OCI-LY1 (cell line): ENCODE measurements at regions not wholly inside any gene's neighbourhood (a gene's known extent, or its start where the extent isn't known, plus 50 kb on each side); places are given as distances from the start of the nearest gene placed in this dataset.

Experiments used
- CTCF ChIP-seq: fragments of 200-600 bp; sonication (generic), shearing (Covaris generic); IDR thresholded peaks from 2 replicates; pipeline ENCODE4 v1.5.1; 2017; ENCODE audit warnings: mild to moderate bottlenecking, antibody characterized with exemption, low read length, moderate library complexity, mixed read lengths
- EZH2 ChIP-seq: fragments of 200-600 bp; sonication (generic), shearing (Covaris generic); IDR thresholded peaks from 2 replicates; pipeline ENCODE4 v1.8.0; 2017; ENCODE audit warnings: borderline replicate concordance, mixed run types, mild to moderate bottlenecking, antibody characterized with exemption, low read length, moderate library complexity, mixed read lengths

GRCh38 chr2:8532438-8532837 lies 149.4 kb upstream of the ID2 start:
- no peak for TF ChIP-seq CTCF
- no peak for TF ChIP-seq EZH2
